ENCODE measurements at regions not wholly inside any gene's neighbourhood (a gene's known extent, or its start where the extent isn't known, plus 50 kb on each side); places are given as distances from the start of the nearest gene placed in this dataset.
"Not testable (repeated sequence)": the region's sequence is repeated elsewhere in the genome, so short reads cannot be mapped to it uniquely, and the experiment has no call there.

- H3K4me3 ChIP-seq (ENCODE audit: low read length): not testable (repeated sequence)
Measured at GRCh38 chr17:20633268-20634059, 53.9 kb downstream of the CDRT15L2 start.

DNA sequence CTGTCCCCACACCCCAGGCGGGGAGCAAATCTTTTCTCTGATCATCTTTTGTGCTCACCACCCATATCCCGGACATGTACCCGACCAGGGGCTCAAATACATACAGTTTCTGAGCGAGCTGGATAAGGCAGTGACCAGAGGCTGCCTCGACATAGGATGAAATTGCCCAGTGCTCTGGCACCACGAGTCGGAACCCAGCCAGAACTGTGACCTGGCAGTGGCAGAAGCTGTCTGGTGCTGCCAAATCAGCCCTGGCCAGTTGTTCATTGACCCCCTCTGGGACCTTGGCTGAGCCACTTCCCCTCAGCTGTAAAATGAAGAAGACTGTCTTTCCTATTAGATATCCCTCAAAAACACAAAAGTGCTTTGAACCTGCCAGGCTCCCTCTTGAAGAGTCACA lies 60.6 kb downstream of the CDRT15L2 start:
- H3K4me3 ChIP-seq (ENCODE audit: low read length): not testable (repeated sequence)

DNA sequence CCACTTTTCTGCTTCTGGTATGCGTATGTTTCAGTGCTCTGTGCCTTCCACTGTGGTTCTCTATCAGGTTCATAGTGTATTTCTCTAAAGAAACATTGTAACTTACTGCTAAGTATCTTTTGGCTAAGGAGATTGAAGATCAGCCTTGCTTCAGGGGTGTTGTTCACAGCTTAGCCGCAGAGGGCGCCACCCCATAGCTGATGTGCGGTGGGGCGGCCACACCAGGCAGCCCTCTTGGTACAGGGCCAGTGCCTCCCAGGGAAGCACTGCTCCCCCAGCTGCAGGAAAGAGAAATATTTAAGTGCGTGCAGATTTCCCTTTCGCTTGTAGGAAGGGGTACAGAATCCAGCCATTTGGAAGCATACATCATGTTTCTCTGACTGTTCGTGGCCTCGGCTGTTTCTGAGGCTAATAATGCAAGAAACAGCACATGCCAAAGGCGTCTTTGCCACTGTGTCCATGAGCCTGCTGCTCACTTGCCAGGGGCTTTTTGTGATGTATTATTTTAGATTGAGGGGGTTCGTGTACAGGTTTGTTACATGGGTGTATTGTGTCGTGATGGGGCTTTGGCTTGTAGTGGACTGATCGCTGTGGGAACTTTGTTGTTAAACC lies 67.2 kb downstream of the CDRT15L2 start:
- H3K4me3 ChIP-seq (ENCODE audit: low read length): not testable (repeated sequence)

- H3K4me3 ChIP-seq (ENCODE audit: low read length): not testable (repeated sequence)
Measured at GRCh38 chr17:20649097-20649767, 69.7 kb downstream of the CDRT15L2 start.

DNA sequence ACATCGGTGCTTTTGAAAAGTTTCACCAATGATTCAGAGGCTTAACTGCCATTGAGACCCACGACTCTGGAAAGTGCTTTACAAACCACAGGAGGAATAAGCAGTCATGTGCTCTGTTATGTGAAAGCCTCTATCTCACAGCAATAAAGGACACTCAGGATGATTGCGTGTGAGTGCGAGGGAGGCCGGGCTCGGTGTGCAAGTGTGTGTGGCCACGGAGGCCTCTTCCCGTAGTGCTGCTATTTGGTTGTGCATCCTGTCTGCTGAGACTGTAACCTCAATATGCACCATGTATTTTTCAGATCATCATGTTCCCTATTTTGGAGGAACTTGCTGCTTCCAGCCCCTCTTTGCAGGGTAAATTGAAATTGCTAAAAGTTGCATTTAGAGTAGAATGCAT lies 71.5 kb downstream of the CDRT15L2 start:
- H3K4me3 ChIP-seq (ENCODE audit: low read length): not testable (repeated sequence)

- not testable (repeated sequence) for H3K4me3 ChIP-seq (ENCODE audit: low read length)
Measured at GRCh38 chr17:20651736-20652135, 72.2 kb downstream of the CDRT15L2 start.

DNA sequence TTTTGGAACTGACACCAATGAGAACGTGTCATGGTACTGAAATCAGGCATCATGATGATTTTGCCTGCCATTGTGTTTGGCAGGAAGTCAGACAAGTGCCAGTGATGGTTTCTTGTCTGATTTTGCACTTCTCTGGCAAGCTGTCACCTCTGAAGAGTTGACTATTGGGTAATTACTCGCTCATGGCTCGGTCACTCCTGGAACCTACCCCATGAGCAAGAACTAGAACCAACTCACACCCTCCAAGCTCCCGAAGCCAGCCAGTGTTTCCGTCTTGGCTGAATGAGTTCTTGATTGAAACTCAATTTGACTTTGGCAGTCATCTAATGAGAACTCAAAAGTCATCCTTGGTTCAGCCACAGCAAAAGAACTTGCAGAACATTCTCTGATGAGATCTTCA lies 73.9 kb downstream of the CDRT15L2 start:
- not testable (repeated sequence) for H3K4me3 ChIP-seq (ENCODE audit: low read length)

GRCh38 chr17:20654114-20654513 lies 74.6 kb downstream of the CDRT15L2 start:
- H3K4me3 ChIP-seq (ENCODE audit: low read length): not testable (repeated sequence)

GRCh38 chr17:20654575-20654974 lies 75.1 kb downstream of the CDRT15L2 start:
- not testable (repeated sequence) for H3K4me3 ChIP-seq (ENCODE audit: low read length)

GRCh38 chr17:20665103-20665955 lies 85.8 kb downstream of the CDRT15L2 start:
- H3K4me3 ChIP-seq (ENCODE audit: low read length): not testable (repeated sequence)

GRCh38 chr17:20666689-20667088 lies 87.2 kb downstream of the CDRT15L2 start:
- H3K4me3 ChIP-seq (ENCODE audit: low read length): not testable (repeated sequence)

GRCh38 chr17:20667712-20668111 lies 88.2 kb downstream of the CDRT15L2 start:
- not testable (repeated sequence) for H3K4me3 ChIP-seq (ENCODE audit: low read length)

GRCh38 chr17:20668316-20668715 lies 88.8 kb downstream of the CDRT15L2 start:
- H3K4me3 ChIP-seq (ENCODE audit: low read length): not testable (repeated sequence)

GRCh38 chr17:20668868-20669267 lies 89.3 kb downstream of the CDRT15L2 start:
- not testable (repeated sequence) for H3K4me3 ChIP-seq (ENCODE audit: low read length)

DNA sequence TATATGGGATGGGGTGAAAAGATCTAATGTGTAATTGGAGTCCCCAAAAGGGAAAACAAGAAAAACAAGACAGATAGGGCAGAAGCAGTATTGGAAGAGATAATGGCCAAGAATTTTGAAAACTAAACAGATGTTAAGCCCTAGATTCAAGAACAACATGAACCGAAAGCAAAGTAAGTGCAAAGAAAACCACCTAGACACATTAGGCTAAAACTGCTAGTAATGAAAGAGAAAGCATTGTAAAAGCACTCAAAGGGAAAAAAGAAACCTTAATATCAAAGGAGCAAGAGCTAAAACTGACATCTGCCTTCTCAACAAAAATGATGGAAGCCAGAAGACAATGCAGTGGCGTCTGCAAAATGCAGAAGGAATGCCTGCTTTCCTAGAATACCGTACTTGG lies 91.0 kb downstream of the CDRT15L2 start:
- not testable (repeated sequence) for H3K4me3 ChIP-seq (ENCODE audit: low read length)

GRCh38 chr17:20674374-20674773 lies 94.8 kb downstream of the CDRT15L2 start:
- not testable (repeated sequence) for H3K4me3 ChIP-seq (ENCODE audit: low read length)

- H3K4me3 ChIP-seq (ENCODE audit: low read length): not testable (repeated sequence)
Measured at GRCh38 chr17:20675707-20676106, 96.2 kb downstream of the CDRT15L2 start.

DNA sequence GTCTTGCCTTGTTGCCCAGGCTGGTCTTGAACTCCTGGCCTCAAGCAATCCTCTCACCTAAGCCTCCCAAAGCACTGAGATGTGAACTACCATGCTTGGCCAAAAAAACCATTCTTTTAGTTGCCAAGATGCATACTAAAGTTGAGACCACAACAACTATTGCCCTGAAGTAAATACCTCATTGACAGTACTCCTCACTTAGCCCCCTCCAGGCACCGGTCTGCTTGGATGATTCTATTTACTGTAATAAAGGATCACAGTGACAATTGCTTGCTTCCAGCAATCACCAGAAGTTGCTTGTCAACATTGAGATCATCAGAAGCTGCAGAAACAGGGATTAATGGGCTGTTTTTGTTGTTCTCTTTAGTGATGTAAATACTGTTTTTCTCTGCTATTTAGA lies 97.1 kb downstream of the CDRT15L2 start:
- H3K4me3 ChIP-seq (ENCODE audit: low read length): not testable (repeated sequence)

DNA sequence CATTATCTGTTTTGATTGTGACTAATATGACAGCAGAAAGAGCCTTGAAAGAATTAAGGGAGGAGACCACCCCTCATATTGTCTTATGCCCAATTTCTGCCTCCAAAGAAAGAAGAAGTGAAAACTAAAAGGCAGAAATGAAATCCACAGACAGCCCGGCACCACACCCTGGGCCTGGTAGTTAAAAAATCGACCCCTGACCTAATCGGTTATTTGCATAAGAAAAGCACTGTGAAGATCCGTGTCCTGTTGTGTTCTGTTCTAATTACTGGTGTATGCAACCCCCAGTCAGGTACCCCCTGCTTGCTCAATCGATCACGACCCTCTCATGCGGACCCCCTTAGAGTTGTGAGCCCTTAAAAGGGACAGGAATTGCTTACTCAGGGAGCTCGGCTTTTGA lies 97.9 kb downstream of the CDRT15L2 start:
- not testable (repeated sequence) for H3K4me3 ChIP-seq (ENCODE audit: low read length)

DNA sequence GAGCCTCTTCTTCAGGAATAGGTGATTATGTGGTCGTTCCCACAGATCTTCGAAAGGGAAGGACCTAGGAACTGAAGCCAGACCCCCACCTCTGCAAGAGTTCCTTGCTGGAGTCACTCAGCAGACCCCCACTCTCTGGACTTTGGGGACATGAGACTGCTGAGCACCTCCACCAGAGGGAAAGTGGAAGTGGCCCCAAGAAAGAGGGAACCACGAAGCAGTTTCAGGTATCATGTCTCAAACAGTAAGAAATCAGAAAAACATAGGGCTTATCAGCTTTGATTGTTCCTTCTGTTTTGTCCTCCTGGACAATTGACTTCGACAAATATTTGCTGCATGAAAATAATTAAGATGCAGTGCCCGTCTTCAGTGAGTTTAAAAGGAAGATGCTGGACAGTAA lies 98.9 kb downstream of the CDRT15L2 start:
- not testable (repeated sequence) for H3K4me3 ChIP-seq (ENCODE audit: low read length)
